ENCODE measurements at regions not wholly inside any gene's neighbourhood (a gene's known extent, or its start where the extent isn't known, plus 50 kb on each side); places are given as distances from the start of the nearest gene placed in this dataset.

DNA sequence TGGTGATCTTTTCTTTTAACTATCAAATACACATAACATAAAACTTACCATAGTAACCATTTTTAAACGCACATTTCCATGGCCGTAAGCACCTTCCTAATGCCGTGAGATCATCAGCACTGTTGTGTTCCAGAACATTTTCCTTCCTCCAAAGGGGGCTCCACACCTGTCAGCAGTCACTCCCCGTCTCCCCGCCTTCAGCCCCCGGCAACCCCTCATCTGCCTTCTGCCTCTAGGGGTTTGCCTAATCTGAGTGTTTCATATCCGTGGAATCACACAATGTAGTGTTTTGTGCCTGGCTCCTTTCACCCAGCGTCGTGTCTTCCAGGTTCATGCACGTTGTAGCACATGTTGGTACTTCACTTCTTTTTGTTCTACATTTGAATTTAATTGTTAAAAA is 350.1 kb upstream of the TNRC6C start:
- TF ChIP-seq, protein P1, sequence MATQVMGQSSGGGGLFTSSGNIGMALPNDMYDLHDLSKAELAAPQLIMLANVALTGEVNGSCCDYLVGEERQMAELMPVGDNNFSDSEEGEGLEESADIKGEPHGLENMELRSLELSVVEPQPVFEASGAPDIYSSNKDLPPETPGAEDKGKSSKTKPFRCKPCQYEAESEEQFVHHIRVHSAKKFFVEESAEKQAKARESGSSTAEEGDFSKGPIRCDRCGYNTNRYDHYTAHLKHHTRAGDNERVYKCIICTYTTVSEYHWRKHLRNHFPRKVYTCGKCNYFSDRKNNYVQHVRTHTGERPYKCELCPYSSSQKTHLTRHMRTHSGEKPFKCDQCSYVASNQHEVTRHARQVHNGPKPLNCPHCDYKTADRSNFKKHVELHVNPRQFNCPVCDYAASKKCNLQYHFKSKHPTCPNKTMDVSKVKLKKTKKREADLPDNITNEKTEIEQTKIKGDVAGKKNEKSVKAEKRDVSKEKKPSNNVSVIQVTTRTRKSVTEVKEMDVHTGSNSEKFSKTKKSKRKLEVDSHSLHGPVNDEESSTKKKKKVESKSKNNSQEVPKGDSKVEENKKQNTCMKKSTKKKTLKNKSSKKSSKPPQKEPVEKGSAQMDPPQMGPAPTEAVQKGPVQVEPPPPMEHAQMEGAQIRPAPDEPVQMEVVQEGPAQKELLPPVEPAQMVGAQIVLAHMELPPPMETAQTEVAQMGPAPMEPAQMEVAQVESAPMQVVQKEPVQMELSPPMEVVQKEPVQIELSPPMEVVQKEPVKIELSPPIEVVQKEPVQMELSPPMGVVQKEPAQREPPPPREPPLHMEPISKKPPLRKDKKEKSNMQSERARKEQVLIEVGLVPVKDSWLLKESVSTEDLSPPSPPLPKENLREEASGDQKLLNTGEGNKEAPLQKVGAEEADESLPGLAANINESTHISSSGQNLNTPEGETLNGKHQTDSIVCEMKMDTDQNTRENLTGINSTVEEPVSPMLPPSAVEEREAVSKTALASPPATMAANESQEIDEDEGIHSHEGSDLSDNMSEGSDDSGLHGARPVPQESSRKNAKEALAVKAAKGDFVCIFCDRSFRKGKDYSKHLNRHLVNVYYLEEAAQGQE (IDR thresholded peaks at IDR 0.05; ENCODE audit: insufficient read depth in 1 of 2, low read depth in 2 of 2, low read length in 2 of 2) = no peak
- TF ChIP-seq TAF1 (IDR thresholded peaks at IDR 0.05; ENCODE audit: borderline replicate concordance, insufficient read depth, low read length) (no peak), SIN3A (IDR thresholded peaks at IDR 0.05; ENCODE audit: borderline replicate concordance, insufficient read depth, low read length) (no peak), POLR2AphosphoS5 (IDR thresholded peaks at IDR 0.05; ENCODE audit: low read depth, low read length) (no peak), FOXP2 (optimal IDR thresholded peaks at IDR 0.05; ENCODE audit: borderline replicate concordance, extremely low read depth, extremely low read length, insufficient read depth) (no peak)

DNA sequence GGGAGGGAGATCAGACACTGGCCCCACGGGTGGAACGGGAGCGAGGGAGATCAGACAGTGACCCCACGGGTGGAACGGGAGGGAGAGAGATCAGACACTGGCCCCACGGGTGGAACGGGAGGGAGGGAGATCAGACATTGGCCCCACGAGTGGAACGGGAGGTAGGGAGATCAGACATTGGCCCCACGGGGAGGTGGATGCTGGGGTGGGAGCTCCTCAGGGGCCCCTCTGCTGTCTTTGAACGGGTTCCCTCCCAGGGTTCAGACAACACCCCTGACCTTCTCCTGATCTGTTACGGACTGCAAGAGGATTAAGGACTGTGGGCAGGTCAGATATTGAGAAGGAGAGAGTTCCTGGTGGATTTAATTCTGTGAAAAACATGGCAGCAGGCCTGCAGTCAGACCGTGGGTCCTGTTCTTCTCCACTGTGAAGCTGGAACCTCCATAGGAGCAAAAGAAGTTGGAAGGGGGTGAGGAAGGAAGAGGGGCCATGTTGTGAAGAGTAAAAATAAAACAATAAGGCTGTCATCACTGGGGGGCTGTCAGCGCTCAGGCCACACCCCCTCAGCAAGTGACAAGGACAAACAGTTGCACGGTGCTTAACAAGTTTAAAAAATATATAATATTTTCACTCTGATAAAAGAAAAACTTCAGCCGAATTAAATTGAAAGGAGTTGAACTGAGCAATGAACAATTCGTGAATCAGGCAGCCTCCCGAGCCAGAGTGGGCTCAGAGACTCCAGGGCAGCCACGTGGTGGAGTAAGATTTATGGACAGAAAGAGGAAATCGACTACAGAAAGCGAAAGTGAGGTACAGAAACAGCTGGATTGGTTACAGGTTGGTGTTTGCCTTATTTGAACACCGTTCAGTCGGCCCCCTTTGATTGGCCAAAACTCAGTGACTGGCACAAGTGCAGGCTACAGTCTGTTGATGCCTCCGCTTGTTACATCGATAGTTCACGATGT is 348.7 kb upstream of the TNRC6C start:
- TF ChIP-seq, protein P1 (IDR thresholded peaks at IDR 0.05; ENCODE audit: insufficient read depth in 1 of 2, low read depth in 2 of 2, low read length in 2 of 2) = no peak
- no peak for TF ChIP-seq POLR2AphosphoS5 (IDR thresholded peaks at IDR 0.05; ENCODE audit: low read depth, low read length)
- TF ChIP-seq TAF1 (IDR thresholded peaks at IDR 0.05; ENCODE audit: borderline replicate concordance, insufficient read depth, low read length) = no peak

DNA sequence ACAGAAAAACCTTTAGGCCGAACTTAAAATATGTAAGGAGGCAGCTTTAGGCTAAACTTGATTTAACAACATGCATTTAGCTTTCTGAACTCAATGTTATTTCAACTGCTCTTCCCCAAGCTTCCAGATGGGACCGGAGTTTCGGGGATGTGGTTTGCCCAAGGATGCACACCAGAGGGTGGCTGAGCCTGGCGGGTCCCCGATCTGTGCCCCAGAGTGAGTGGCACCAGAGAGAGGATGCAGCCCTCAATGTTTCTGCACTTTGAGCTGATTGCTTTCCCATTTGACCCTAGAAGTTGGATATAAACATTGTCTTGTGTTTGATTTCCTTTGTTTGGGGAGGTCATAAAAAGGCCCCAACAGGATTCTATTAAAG is 348.0 kb upstream of the TNRC6C start:
- TF ChIP-seq POLR2AphosphoS5 (IDR thresholded peaks at IDR 0.05; ENCODE audit: low read depth, low read length) (no peak), TAF1 (IDR thresholded peaks at IDR 0.05; ENCODE audit: borderline replicate concordance, insufficient read depth, low read length) (no peak), FOXP2 (optimal IDR thresholded peaks at IDR 0.05; ENCODE audit: borderline replicate concordance, extremely low read depth, extremely low read length, insufficient read depth) (no peak), SIN3A (IDR thresholded peaks at IDR 0.05; ENCODE audit: borderline replicate concordance, insufficient read depth, low read length) (no peak)
- TF ChIP-seq, protein P1 (IDR thresholded peaks at IDR 0.05; ENCODE audit: insufficient read depth in 1 of 2, low read depth in 2 of 2, low read length in 2 of 2) = no peak

DNA sequence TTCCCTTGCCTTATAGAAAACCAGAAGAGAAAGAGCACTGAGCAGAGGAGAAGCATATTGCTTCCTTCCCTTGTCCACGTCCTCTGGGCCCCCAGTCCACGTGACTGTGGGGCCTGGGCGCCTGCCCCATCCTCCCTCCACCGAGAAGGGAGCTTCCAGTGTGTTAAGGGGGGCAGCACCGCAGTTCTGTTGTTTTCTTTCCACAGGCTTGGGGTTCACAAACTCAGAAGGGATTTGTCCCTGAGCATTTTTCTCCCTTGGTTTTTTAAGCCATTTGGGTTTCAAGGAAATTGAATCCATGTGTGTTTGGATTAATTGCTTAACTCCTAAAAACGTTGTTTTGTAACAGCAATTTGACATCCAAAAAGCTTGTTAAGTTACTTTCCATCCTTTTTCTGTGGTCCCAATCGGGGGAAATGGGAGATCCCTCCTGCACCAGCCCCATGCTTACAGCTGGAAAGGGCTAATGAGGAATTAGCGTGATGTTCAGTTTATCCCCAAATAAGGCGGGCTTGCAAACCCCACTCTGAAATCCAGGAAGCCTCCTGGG is 347.5 kb upstream of the TNRC6C start:
- TF ChIP-seq SIN3A (IDR thresholded peaks at IDR 0.05; ENCODE audit: borderline replicate concordance, insufficient read depth, low read length) = no peak
- no peak for TF ChIP-seq FOXP2 (optimal IDR thresholded peaks at IDR 0.05; ENCODE audit: borderline replicate concordance, extremely low read depth, extremely low read length, insufficient read depth)
- TF ChIP-seq, protein P1 (IDR thresholded peaks at IDR 0.05; ENCODE audit: insufficient read depth in 1 of 2, low read depth in 2 of 2, low read length in 2 of 2) = no peak

Data from PFSK-1 (cell line).